Loucy (cell line): ENCODE measurements at regions not wholly inside any gene's neighbourhood (a gene's known extent, or its start where the extent isn't known, plus 50 kb on each side); places are given as distances from the start of the nearest gene placed in this dataset.

Experiments used
- H2AFZ ChIP-seq: fragments of 200-600 bp; sonication (generic); 2 replicates; pipeline ENCODE4 v1.6.0; 2016; ENCODE audit warnings: antibody characterized with exemption, mild to moderate bottlenecking, low read length, moderate library complexity
- H3F3A ChIP-seq: fragments of 200-600 bp; 2 replicates; pipeline ENCODE4 v1.6.0; 2016; ENCODE audit warnings: antibody characterized with exemption, low read depth, mild to moderate bottlenecking
- H3K27me3 ChIP-seq: fragments of 200-600 bp; sonication (generic); 2 replicates; pipeline ENCODE4 v1.6.1; 2014; ENCODE audit warnings: low read length, mild to moderate bottlenecking; ENCODE audit not compliant: insufficient read depth, poor library complexity, severe bottlenecking
- H3K36me3 ChIP-seq: fragments of 200-600 bp; sonication (generic); 2 replicates; pipeline ENCODE4 v1.6.1; 2016; ENCODE audit warnings: low read length; ENCODE audit not compliant: insufficient read depth
- H3K4me1 ChIP-seq: fragments of 200-600 bp; sonication (generic); 2 replicates; pipeline ENCODE4 v1.5.1; 2014; ENCODE audit warnings: low read length, mild to moderate bottlenecking; ENCODE audit not compliant: insufficient read depth, poor library complexity, severe bottlenecking
- H3K4me2 ChIP-seq: fragments of 200-600 bp; sonication (generic); 2 replicates; pipeline ENCODE4 v1.6.0; 2014; ENCODE audit warnings: antibody characterized with exemption, low read length, low read depth, mild to moderate bottlenecking; ENCODE audit not compliant: poor library complexity, severe bottlenecking
- H3K4me3 ChIP-seq: fragments of 200-600 bp; sonication (generic); 2 replicates; pipeline ENCODE4 v1.5.1; 2014; ENCODE audit warnings: low read length, mild to moderate bottlenecking, mixed read lengths; ENCODE audit not compliant: poor library complexity, severe bottlenecking
- H3K79me2 ChIP-seq: fragments of 200-600 bp; sonication (generic); 2 replicates; pipeline ENCODE4 v1.6.1; 2014; ENCODE audit warnings: low read length; ENCODE audit not compliant: insufficient read depth
- H3K9ac ChIP-seq: fragments of 200-600 bp; sonication (generic); 2 replicates; pipeline ENCODE4 v1.6.0; 2014; ENCODE audit warnings: mild to moderate bottlenecking, low read depth, low read length, moderate library complexity; ENCODE audit not compliant: poor library complexity, severe bottlenecking
- H3K9me2 ChIP-seq: fragments of 200-600 bp; sonication (generic); replicated peaks from 2 replicates; pipeline ENCODE4 v1.6.1; 2016; ENCODE audit warnings: low read depth, low read length, mixed read lengths
- H3K9me3 ChIP-seq: fragments of 200-600 bp; sonication (generic); 2 replicates; pipeline ENCODE4 v1.6.1; 2014; ENCODE audit warnings: mild to moderate bottlenecking, antibody characterized with exemption, low read length, low read depth; ENCODE audit not compliant: insufficient read depth
- H4K20me1 ChIP-seq: fragments of 200-600 bp; sonication (generic); 2 replicates; pipeline ENCODE4 v1.6.0; 2014; ENCODE audit warnings: antibody characterized with exemption, low read length, mild to moderate bottlenecking; ENCODE audit not compliant: insufficient read depth, poor library complexity, severe bottlenecking
- EZH2phosphoT487 ChIP-seq: fragments of 200-600 bp; IDR thresholded peaks from 2 replicates; pipeline ENCODE4 v1.6.1; 2018; ENCODE audit warnings: antibody characterized with exemption, mild to moderate bottlenecking, moderate library complexity, borderline replicate concordance
- TF ChIP-seq, protein P1 (sequence below): fragments of 200-600 bp; sonication (generic); conservative IDR thresholded peaks from 2 replicates; pipeline ENCODE4 v1.5.1; 2014; ENCODE audit warnings: mild to moderate bottlenecking, antibody characterized with exemption, low read length

DNA sequence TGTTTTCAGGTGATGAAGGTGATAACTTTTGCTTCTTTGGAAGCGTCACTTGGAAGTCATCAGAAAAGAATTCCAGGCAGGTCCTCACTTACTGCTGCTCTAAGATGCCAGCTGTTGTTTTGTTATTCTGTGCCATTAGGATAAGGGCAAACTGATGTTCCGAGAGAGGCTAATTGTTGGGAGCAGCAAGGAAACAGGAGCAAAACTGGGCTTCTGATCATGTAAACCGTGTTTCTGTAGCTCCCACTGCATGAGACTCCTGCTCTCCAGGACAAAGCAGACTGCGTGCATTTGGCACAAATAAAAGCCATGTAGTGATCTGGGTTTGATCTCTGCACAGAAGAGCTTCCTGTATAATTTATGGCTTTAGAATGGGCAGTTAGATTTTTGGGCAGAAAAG, 248.2 kb downstream of the MAN2A1 start:
- no peaks in the 10 kb centered on the region for H3F3A ChIP-seq
- no peak overlapping the region for H2AFZ ChIP-seq
- no peak overlapping the region for H3K9ac ChIP-seq
- no peak overlapping the region for H3K4me2 ChIP-seq
- no peak overlapping the region for H3K4me3 ChIP-seq
- no peaks in the 10 kb centered on the region for H3K9me3 ChIP-seq
- no peaks in the 10 kb centered on the region for H4K20me1 ChIP-seq
- no peaks in the 10 kb centered on the region for H3K27me3 ChIP-seq
- H3K36me3 ChIP-seq: no peaks in the 10 kb centered on the region
- H3K9me2 ChIP-seq: no peaks in the 10 kb centered on the region
- no peak for TF ChIP-seq EZH2phosphoT487
- TF ChIP-seq, protein P1, sequence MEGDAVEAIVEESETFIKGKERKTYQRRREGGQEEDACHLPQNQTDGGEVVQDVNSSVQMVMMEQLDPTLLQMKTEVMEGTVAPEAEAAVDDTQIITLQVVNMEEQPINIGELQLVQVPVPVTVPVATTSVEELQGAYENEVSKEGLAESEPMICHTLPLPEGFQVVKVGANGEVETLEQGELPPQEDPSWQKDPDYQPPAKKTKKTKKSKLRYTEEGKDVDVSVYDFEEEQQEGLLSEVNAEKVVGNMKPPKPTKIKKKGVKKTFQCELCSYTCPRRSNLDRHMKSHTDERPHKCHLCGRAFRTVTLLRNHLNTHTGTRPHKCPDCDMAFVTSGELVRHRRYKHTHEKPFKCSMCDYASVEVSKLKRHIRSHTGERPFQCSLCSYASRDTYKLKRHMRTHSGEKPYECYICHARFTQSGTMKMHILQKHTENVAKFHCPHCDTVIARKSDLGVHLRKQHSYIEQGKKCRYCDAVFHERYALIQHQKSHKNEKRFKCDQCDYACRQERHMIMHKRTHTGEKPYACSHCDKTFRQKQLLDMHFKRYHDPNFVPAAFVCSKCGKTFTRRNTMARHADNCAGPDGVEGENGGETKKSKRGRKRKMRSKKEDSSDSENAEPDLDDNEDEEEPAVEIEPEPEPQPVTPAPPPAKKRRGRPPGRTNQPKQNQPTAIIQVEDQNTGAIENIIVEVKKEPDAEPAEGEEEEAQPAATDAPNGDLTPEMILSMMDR: no peak
- H3K4me1 ChIP-seq: no peaks in the 10 kb centered on the region
- no peaks in the 10 kb centered on the region for H3K79me2 ChIP-seq

DNA sequence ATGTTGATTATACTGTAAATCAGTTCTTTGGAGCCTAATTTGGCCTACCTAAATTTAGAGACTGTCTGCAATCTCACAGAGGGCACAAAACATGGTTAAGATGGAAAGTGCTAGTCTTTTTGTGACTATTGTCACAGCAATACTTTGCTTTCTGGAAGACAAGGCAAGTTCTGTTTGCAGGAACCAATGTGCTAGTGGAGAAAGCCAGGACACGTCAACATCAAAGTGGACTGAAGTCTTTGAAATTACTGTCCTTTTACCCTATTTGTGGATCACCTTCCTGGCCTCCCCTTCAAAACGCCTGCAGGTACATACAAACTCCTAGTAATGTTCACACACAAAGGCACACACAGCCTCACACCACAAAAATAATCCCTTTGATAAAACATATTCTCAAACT, 248.7 kb downstream of the MAN2A1 start:
- Histone ChIP-seq H3K79me2 (no peaks in the 10 kb centered on the region), H3K9ac (no peak overlapping the region), H3K4me2 (no peak overlapping the region), H3F3A (no peaks in the 10 kb centered on the region), H3K27me3 (no peaks in the 10 kb centered on the region), H3K9me3 (no peaks in the 10 kb centered on the region), H3K4me1 (no peaks in the 10 kb centered on the region), H4K20me1 (no peaks in the 10 kb centered on the region), H3K36me3 (no peaks in the 10 kb centered on the region), H2AFZ (no peak overlapping the region), H3K9me2 (no peaks in the 10 kb centered on the region), H3K4me3 (no peak overlapping the region)
- no peak for TF ChIP-seq EZH2phosphoT487
- TF ChIP-seq, protein P1: no peak

DNA sequence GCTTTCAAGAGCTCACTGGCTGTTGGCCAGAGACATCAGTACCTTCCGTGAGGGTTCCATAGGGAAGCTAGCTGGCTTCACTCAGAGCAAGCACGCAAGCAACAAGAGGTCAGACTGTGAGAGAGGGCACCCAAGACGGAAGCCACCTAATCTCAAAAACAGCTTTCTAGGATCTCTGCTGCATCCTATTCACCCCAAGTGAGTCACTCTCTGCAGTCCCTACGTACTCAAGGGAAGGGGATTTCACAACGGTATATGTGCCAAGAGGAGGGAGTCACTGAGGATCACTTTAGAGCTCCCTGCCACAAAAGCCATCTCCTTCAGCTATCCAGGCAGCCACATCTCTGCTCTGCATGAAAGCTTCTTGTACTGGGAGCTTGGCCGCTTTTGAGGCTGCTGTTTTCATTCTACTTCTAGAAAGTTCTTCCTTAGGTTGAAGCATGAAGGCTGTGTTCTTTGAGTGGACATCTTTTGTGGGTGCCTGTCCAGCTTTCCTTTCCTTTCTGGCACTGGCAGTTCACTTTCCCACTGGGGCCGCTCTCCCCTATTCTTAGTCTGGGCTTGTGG, 249.5 kb downstream of the MAN2A1 start:
- Histone ChIP-seq H3K79me2 (no peaks in the 10 kb centered on the region), H2AFZ (no peak overlapping the region), H3K9me2 (no peaks in the 10 kb centered on the region), H3K4me1 (no peaks in the 10 kb centered on the region), H3K27me3 (no peaks in the 10 kb centered on the region), H3F3A (no peaks in the 10 kb centered on the region), H4K20me1 (no peaks in the 10 kb centered on the region), H3K36me3 (no peaks in the 10 kb centered on the region), H3K4me2 (no peak overlapping the region), H3K4me3 (no peak overlapping the region), H3K9me3 (no peaks in the 10 kb centered on the region), H3K9ac (no peak overlapping the region)
- no peak for TF ChIP-seq EZH2phosphoT487
- TF ChIP-seq, protein P1: no peak
